GM21723 (cell line): ENCODE measurements at regions not wholly inside any gene's neighbourhood (a gene's known extent, or its start where the extent isn't known, plus 50 kb on each side); places are given as distances from the start of the nearest gene placed in this dataset.
"Not testable (repeated sequence)": the region's sequence is repeated elsewhere in the genome, so short reads cannot be mapped to it uniquely, and the experiment has no call there.

Experiments
- ATAC-seq: cut with Tn5 transposase; IDR thresholded peaks from one replicate; pipeline ENCODE4 v1.9.1; 2021; ENCODE audit warnings: mild to moderate bottlenecking, moderate library complexity; ENCODE audit not compliant: unreplicated experiment

DNA sequence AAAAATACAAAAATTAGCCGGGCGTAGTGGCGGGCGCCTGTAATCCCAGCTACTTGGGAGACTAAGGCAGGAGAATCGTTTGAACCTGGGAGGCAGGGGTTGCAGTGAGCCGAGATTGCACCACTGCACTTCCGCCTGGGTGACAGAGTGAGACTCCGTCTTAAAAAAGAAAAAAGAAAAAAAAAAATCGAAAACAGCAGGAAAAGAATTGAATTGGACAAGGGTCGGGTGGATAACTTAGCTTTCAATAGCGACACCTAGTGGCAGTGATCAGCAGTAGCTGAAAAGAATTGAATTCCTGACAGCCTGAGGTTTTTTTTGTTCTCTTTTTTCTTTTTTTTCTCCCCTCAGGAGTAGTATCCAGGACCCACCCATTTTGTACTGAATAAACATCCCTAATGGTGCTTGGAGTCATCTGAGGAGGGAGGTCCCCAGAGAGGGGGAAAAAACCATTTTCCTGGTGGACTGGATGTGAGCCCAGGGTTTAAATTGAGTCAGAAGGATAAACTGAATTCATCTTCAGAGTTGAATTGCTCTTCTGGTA, 55.1 kb downstream of the CYCS start:
- ATAC-seq, result no peak

GRCh38 chr7:25068502-25069213, 56.4 kb downstream of the CYCS start:
- no peak for ATAC-seq

DNA sequence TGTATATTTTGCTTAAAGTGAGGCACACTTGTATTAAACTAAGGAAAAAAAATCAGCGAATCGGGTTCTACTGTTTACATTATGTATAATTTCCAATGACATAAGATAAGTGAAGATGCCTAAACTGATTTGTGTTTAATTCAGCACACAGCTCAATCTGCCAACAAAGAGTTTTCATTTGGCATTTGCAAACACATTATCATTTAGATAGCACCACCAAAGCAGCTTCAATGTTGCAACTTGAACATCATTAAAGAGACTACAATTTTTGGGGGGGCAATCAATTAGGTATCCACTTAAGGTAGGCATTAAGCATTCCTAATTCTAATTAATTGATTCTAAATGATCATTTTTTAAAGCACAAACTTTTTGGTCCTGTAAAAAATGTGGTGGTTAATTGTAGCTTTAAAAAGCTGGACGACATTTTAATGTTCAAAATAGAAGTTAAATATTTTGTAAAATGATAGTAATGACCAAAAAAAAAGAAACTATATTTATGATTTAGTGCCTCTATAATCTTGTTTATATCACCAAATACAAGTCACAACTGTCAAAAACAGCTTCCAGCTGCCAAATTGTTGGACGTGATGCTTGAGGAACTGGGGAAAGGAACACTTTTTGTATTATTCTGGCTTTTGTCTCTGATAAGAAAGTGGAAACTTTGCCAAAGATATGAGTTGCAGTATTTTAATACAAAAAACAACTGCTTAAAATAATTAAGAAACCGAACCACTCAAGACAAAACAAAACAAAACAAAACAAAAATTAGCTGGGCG, 57.1 kb downstream of the CYCS start:
- no peak for ATAC-seq

DNA sequence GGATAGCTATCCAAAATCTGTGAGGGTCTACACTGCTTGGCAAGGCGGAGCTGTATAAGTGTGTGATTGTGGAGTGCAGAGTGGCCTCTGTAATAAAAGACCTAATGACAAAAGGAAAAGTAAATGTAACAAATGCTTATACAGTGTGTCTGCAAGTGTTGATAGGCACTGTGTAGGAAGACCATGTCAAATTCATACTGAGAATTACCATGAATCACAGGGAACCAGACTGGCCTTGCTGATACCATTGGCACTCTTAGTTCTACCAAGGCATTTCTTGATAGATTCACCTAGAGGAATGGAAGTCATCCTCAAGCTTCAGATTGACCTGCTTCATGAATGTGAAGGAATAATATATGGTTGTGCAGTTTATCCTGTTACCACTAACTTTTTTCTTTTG, 58.8 kb downstream of the CYCS start:
- ATAC-seq, result no peak

GRCh38 chr7:25062380-25062779, 62.7 kb downstream of the CYCS start:
- ATAC-seq, result no peak

DNA sequence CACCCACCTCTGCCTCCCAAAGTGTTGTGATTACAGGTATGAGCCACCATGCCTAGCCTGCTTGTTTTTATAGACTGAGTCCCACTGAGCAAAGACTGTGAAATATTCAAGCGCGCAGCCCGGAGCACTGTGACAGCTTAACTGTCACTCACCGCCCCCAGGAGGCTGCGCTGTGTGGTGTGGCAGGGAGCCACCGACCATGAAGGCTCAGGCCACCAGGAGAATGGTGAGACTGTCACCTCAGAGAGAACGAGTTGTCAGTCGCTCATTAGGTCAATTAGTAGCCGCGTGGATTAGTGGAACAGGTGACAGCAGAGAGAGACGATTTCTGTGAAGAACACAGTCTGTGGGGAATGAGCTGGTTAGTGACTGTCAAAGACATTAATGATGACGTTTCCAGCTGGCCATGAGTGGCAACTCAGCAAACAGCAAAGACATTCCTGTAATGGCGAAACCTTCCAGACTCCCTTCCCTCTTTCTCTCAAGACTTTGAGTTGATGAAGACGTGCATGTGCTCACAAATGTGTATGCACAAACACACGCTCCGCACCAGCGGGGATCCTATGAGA, 64.5 kb downstream of the CYCS start:
- ATAC-seq, result no peak

DNA sequence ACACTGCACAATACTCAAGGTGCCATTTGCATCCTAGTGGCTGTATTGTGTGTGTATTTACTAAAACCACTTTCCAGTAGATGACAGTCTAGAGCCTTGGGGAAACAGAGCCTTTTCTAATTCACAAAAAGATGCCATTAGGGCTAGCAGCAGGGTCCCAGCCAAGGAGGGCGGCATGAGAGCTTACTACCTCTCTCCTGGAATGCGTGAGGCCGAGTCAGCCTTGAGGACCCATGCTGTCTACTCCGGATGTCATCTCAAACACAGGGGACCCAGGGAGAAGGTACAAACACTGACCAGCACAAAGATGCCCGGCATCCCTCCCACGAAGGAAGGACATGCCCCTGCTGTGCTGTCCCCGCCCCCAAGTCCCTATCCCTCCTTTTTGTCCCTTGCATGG, 65.5 kb downstream of the CYCS start:
- ATAC-seq, result no peak

DNA sequence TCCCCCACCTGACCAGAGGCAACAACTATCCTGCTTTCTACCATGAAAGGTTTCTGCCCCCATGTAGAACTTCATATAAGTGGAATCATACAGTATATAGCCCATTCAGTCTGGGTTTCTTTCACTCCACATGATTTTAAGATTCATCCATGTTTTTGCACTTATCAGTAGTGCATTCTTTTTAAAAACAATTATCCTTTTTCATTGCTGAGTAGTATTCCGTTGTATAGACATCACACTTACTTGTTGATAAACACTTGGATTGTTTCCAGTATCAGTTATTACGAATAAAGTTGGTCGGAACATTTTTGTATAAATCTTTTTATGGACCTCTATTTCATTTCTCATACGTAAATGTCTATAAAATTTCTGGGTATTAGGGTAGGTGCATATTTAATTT, 68.7 kb downstream of the CYCS start:
- ATAC-seq, result no peak

DNA sequence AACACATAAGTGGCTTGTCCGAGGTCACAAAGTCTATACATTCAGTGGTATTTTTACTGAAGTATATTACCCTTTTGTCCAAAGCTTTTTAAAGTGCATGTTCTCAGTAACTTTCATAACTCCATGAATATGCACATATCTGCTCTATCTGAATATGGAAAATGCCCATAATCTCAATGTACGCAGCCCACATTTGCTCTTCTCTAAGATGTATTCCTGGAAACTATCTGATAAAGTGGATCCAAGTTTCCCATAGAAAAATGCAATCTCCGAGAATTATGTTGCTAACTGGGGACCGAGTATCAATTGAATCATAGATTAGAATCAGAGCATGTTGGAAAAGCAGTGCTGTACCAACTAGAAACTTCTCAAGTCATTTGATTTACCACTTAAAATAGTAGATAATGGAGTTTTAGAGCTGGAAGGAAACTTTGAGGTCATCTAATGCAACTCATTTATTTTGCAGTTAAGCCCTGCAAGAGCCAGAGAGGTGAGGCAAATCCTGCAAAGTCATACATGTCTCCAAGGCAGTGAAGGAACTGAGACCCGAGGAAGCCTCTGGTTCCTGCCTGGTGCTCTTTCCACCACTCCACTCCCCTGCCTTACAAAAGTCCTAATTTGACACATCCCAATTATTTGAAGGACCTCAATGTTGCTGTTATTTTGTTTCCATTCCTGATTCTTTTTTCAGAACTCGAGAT, 69.4 kb downstream of the CYCS start:
- ATAC-seq, result no peak

- ATAC-seq, result no peak
These were observed 70.1 kb downstream of the CYCS start for GRCh38 chr7:25054819-25055519.

DNA sequence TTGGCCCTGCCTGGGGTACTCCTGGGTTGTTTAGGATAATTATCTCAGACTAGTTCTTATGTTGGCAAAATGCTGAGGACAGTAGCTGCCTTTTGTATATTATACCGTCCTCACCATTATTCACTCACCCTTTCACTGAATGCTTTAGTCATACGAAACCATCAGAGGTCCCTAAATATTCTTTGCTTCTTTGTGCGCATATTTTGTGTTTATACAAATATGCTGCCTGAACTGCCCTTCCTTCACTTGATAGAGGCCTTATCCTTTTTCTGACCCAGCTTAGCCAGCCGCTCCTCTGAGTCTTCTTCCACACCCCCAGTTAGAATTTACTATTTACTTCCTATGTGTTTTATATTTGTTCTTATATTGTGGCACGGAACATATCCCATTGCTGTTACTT, 70.2 kb upstream of the OSBPL3 start:
- ATAC-seq, result no peak

- ATAC-seq, result no peak
These were observed 68.5 kb upstream of the OSBPL3 start for GRCh38 chr7:25048444-25048834.

GRCh38 chr7:25047571-25048443, 67.8 kb upstream of the OSBPL3 start:
- not testable (repeated sequence) for ATAC-seq

- ATAC-seq, result no peak
These were observed 57.3 kb upstream of the OSBPL3 start for GRCh38 chr7:25037325-25037724.

- ATAC-seq, result no peak
These were observed 55.3 kb upstream of the OSBPL3 start for GRCh38 chr7:25035274-25035673.

DNA sequence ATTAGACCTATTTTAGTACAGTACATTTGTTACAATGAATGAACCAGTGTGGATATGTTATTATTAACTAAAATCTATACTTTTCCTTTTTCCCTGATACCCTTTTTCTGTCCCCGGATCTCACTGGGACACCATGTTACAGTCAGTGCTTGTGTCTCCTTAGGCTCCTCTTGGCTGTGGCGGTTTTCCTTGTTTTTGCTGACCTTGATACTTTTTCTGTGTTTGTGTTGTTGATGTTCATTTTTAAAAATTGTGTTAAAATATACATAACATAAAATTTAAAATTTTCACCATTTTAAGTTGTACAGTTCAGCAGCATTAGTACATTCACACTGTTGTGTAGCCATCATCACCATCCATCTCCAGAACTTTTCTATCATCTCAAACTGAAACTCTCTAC, 54.2 kb upstream of the OSBPL3 start:
- ATAC-seq, result no peak

DNA sequence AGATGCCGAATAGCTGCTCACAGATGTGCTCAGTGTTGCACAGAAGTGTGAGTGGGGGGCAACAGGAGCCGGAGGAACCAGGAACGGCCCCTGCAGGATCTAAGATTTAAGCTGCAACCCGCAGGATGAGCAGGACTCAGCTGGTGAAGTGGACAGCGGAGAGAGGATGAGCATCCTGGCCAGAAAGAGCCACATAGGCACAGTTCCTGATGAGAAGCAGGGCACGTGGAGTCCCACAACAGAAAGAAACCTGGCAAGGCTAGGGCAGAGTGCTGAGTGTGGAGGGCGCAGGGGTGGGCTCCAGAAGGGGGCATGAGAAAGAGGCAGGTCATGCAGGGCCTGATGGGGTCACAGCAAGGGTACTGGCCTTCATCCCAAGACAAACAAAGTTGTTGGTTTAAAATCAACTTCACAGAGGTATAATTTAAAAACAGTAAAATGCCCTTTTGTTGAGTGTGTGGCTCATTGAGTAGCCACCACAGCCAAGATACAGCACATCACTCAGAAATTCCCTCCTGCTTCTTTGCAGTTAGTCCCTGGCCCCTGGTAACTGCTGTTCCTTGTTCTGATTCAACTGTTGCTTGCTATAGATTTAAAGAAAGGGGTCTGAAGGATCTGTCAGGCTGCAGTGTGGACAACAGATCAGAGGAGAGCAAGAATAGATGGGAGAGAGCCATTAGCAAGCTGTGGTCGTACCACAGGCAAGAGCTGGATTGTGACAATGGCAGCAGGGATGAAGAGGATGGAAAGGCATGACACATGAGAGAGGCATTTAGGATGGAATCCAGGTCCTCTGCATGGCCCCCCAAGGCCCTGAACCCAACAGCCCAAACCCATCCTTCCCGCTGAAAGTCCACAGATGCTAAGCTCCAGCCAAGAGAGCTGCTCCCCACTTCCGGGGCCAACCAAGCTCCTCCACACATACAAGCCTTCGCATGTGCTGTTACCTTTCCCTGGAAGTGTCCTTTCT, 53.1 kb upstream of the OSBPL3 start:
- no peak for ATAC-seq

- ATAC-seq, result peak; percentile 29
These were observed 51.5 kb upstream of the OSBPL3 start for GRCh38 chr7:25031432-25031831.

- peak; percentile 95 for ATAC-seq
These were observed 51.0 kb upstream of the OSBPL3 start for GRCh38 chr7:25031007-25031406.
